ENCODE measurements at regions not wholly inside any gene's neighbourhood (a gene's known extent, or its start where the extent isn't known, plus 50 kb on each side); places are given as distances from the start of the nearest gene placed in this dataset.

DNA sequence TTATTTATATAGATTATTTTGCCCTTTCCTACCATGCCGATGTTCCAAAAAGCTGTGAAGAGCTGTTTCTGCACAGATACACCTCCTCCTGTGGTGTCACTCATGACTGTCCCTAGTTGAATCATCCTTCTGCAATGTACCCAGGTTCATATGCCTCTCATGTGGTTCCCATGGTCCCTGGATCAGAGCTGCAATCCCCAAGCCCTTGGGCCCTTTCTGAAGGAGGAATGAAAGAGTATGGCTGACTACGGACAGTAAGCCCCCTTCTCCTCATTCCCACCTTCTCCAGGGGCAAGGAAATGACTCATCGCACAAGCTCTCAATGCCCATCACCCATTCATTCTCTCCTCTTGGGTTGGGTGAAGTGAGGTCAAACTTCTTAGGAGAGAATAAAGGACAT, 63.9 kb upstream of the ACVR1 start:
- no peak overlapping the region for H3K4me2 ChIP-seq (ENCODE audit: low read depth, low read length, poor library complexity, severe bottlenecking)
- H4K20me1 ChIP-seq (ENCODE audit: low read depth, low read length) = no peaks in the 10 kb centered on the region
- H3K79me2 ChIP-seq (ENCODE audit: insufficient read depth, low read length) = no peaks in the 10 kb centered on the region
- no peaks in the 10 kb centered on the region for H3K27me3 ChIP-seq (ENCODE audit: low read length)
- no peaks in the 10 kb centered on the region for H3K36me3 ChIP-seq (ENCODE audit: low read length)
- H3K27ac ChIP-seq (ENCODE audit: low read depth, low read length) = no peak overlapping the region
- H3K9me3 ChIP-seq (ENCODE audit: insufficient read depth, low read length) = no peaks in the 10 kb centered on the region
- H3F3A ChIP-seq (ENCODE audit: insufficient read depth) = no peaks in the 10 kb centered on the region
- no peak overlapping the region for H3K4me3 ChIP-seq (ENCODE audit: insufficient read depth, low read length, poor library complexity, severe bottlenecking)
- H3K9ac ChIP-seq (ENCODE audit: low read length) = no peak overlapping the region
- no peak for TF ChIP-seq EZH2phosphoT487 (conservative IDR thresholded peaks at IDR 0.05; ENCODE audit: low read length)
- TF ChIP-seq, protein P1, sequence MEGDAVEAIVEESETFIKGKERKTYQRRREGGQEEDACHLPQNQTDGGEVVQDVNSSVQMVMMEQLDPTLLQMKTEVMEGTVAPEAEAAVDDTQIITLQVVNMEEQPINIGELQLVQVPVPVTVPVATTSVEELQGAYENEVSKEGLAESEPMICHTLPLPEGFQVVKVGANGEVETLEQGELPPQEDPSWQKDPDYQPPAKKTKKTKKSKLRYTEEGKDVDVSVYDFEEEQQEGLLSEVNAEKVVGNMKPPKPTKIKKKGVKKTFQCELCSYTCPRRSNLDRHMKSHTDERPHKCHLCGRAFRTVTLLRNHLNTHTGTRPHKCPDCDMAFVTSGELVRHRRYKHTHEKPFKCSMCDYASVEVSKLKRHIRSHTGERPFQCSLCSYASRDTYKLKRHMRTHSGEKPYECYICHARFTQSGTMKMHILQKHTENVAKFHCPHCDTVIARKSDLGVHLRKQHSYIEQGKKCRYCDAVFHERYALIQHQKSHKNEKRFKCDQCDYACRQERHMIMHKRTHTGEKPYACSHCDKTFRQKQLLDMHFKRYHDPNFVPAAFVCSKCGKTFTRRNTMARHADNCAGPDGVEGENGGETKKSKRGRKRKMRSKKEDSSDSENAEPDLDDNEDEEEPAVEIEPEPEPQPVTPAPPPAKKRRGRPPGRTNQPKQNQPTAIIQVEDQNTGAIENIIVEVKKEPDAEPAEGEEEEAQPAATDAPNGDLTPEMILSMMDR (IDR thresholded peaks at IDR 0.05; ENCODE audit: insufficient read depth, low read length, poor library complexity, severe bottlenecking) = no peak
- no peaks in the 10 kb centered on the region for H3K9me2 ChIP-seq (replicated peaks; ENCODE audit: insufficient read depth, low read length)
- no peak overlapping the region for H2AFZ ChIP-seq (ENCODE audit: low read depth, low read length, severe bottlenecking)

DNA sequence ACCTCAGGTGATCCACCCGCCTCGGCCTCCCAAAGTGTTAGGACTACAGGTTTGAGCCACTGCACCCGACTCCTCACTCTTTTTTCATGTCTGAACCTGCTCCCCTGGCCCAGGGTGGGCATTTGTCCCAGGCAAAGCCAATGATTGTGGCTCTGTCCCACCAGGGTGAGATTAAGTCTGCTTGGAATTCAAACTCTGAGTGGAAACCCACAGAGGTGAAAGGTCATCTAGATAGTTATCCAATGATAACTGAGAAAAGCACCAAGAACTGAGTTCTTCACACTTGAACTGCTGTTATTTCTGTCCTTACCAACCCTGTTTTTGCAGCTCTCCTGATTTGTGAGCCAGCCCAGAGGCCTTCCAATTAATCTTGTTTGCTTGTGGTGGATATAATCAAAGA, 62.4 kb upstream of the ACVR1 start:
- Histone ChIP-seq H3K9me3 (ENCODE audit: insufficient read depth, low read length) (no peaks in the 10 kb centered on the region), H4K20me1 (ENCODE audit: low read depth, low read length) (no peaks in the 10 kb centered on the region), H3K4me2 (ENCODE audit: low read depth, low read length, poor library complexity, severe bottlenecking) (no peak overlapping the region), H3F3A (ENCODE audit: insufficient read depth) (no peaks in the 10 kb centered on the region), H3K9ac (ENCODE audit: low read length) (no peak overlapping the region), H3K79me2 (ENCODE audit: insufficient read depth, low read length) (no peaks in the 10 kb centered on the region), H2AFZ (ENCODE audit: low read depth, low read length, severe bottlenecking) (no peak overlapping the region), H3K36me3 (ENCODE audit: low read length) (no peaks in the 10 kb centered on the region), H3K27me3 (ENCODE audit: low read length) (no peaks in the 10 kb centered on the region), H3K4me3 (ENCODE audit: insufficient read depth, low read length, poor library complexity, severe bottlenecking) (no peak overlapping the region), H3K27ac (ENCODE audit: low read depth, low read length) (no peak overlapping the region), H3K9me2 (replicated peaks; ENCODE audit: insufficient read depth, low read length) (no peaks in the 10 kb centered on the region)
- TF ChIP-seq EZH2phosphoT487 (conservative IDR thresholded peaks at IDR 0.05; ENCODE audit: low read length) = no peak
- TF ChIP-seq, protein P1 (IDR thresholded peaks at IDR 0.05; ENCODE audit: insufficient read depth, low read length, poor library complexity, severe bottlenecking) = no peak

DNA sequence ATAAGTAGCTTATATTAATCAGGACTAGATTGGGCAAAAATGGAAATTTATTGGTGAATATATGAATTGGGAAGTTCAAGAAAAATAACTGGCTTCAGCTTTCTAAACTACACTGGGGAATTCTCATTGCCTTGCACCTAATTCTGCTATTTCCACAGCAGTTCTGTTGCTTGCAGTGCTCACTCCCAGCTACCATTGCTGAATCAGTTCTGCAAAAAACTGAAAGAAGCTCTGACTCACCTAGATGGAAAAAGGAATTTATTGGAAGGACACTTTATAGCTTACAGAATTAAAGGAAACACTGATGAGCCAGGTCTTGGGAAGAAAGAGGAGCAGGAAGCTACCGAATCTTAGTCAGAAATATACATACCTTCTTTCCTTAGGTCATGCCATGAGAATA, 60.3 kb upstream of the ACVR1 start:
- Histone ChIP-seq H3K9me2 (replicated peaks; ENCODE audit: insufficient read depth, low read length) (no peaks in the 10 kb centered on the region), H3K79me2 (ENCODE audit: insufficient read depth, low read length) (no peaks in the 10 kb centered on the region), H3K36me3 (ENCODE audit: low read length) (no peaks in the 10 kb centered on the region), H3F3A (ENCODE audit: insufficient read depth) (no peaks in the 10 kb centered on the region), H3K4me3 (ENCODE audit: insufficient read depth, low read length, poor library complexity, severe bottlenecking) (no peak overlapping the region), H3K27me3 (ENCODE audit: low read length) (no peaks in the 10 kb centered on the region), H2AFZ (ENCODE audit: low read depth, low read length, severe bottlenecking) (no peak overlapping the region), H3K9me3 (ENCODE audit: insufficient read depth, low read length) (no peaks in the 10 kb centered on the region), H3K9ac (ENCODE audit: low read length) (no peak overlapping the region), H3K4me2 (ENCODE audit: low read depth, low read length, poor library complexity, severe bottlenecking) (no peak overlapping the region), H4K20me1 (ENCODE audit: low read depth, low read length) (no peaks in the 10 kb centered on the region), H3K27ac (ENCODE audit: low read depth, low read length) (no peak overlapping the region)
- TF ChIP-seq, protein P1 (IDR thresholded peaks at IDR 0.05; ENCODE audit: insufficient read depth, low read length, poor library complexity, severe bottlenecking) = no peak
- no peak for TF ChIP-seq EZH2phosphoT487 (conservative IDR thresholded peaks at IDR 0.05; ENCODE audit: low read length)

Measured in SU-DHL-6 (cell line).